H9 (cell line): ENCODE measurements at regions not wholly inside any gene's neighbourhood (a gene's known extent, or its start where the extent isn't known, plus 50 kb on each side); places are given as distances from the start of the nearest gene placed in this dataset.

ENCODE experiments used
- DNase-seq: peaks from one replicate; pipeline ENCODE4 v3.0.0-alpha.2; 2017
- H2AFZ ChIP-seq: one replicate; pipeline ENCODE4 v1.6.1; 2013; ENCODE audit warnings: mild to moderate bottlenecking, low read length, control low read depth, moderate library complexity
- H2AK5ac ChIP-seq: 2 replicates; pipeline ENCODE4 v1.6.1; 2013; ENCODE audit warnings: low read length, control low read depth, mixed read lengths; ENCODE audit not compliant: insufficient read length
- H2BK120ac ChIP-seq: one replicate; pipeline ENCODE4 v1.6.1; 2013; ENCODE audit warnings: low read depth, mild to moderate bottlenecking, low read length, control low read depth, inconsistent platforms; ENCODE audit not compliant: poor library complexity, severe bottlenecking
- H2BK12ac ChIP-seq: 2 replicates; pipeline ENCODE4 v1.6.1; 2013; ENCODE audit warnings: low read length, control low read depth, mixed read lengths, low read depth; ENCODE audit not compliant: insufficient read length
- H2BK15ac ChIP-seq: 2 replicates; pipeline ENCODE4 v1.6.1; 2013; ENCODE audit warnings: low read depth, low read length, control low read depth
- H2BK20ac ChIP-seq: one replicate; pipeline ENCODE4 v1.6.1; 2013; ENCODE audit warnings: low read depth, mild to moderate bottlenecking, low read length, control low read depth, inconsistent platforms; ENCODE audit not compliant: poor library complexity, severe bottlenecking
- H2BK5ac ChIP-seq: 2 replicates; pipeline ENCODE4 v1.6.1; 2013; ENCODE audit warnings: low read length, control low read depth, mixed read lengths; ENCODE audit not compliant: insufficient read length
- H3K14ac ChIP-seq: 2 replicates; pipeline ENCODE4 v1.6.1; 2013; ENCODE audit warnings: low read length, control low read depth; ENCODE audit not compliant: insufficient read depth
- H3K18ac ChIP-seq: 2 replicates; pipeline ENCODE4 v1.6.1; 2013; ENCODE audit warnings: low read depth, mild to moderate bottlenecking, mixed read lengths, low read length, control low read depth; ENCODE audit not compliant: insufficient read length
- H3K23ac ChIP-seq: 2 replicates; pipeline ENCODE4 v1.6.1; 2013; ENCODE audit warnings: low read length, control low read depth, mixed read lengths, low read depth; ENCODE audit not compliant: insufficient read length
- H3K23me2 ChIP-seq: 2 replicates; pipeline ENCODE4 v1.6.1; 2013; ENCODE audit warnings: low read depth, mild to moderate bottlenecking, mixed read lengths, low read length, control low read depth; ENCODE audit not compliant: insufficient read length, poor library complexity, severe bottlenecking
- H3K27ac ChIP-seq: 2 replicates; pipeline ENCODE4 v1.5.1; 2013; ENCODE audit warnings: low read length, control low read depth, mixed read lengths, low read depth; ENCODE audit not compliant: insufficient read length
- H3K27me3 ChIP-seq: 2 replicates; pipeline ENCODE4 v1.6.1; 2013; ENCODE audit warnings: low read length, control low read depth, inconsistent platforms; ENCODE audit not compliant: insufficient read depth
- H3K4ac ChIP-seq: 2 replicates; pipeline ENCODE4 v1.6.1; 2013; ENCODE audit warnings: low read depth, mild to moderate bottlenecking, control low read depth, inconsistent platforms, low read length, moderate library complexity
- H3K4me1 ChIP-seq: 2 replicates; pipeline ENCODE4 v1.6.1; 2013; ENCODE audit warnings: low read length, control low read depth, inconsistent platforms; ENCODE audit not compliant: insufficient read depth
- H3K4me2 ChIP-seq: 2 replicates; pipeline ENCODE4 v1.6.1; 2013; ENCODE audit warnings: low read length, control low read depth, mixed read lengths; ENCODE audit not compliant: insufficient read length, insufficient read depth
- H3K56ac ChIP-seq: 2 replicates; pipeline ENCODE4 v1.6.1; 2013; ENCODE audit warnings: low read depth, mild to moderate bottlenecking, mixed read lengths, low read length, control low read depth; ENCODE audit not compliant: insufficient read length
- H3K79me1 ChIP-seq: 2 replicates; pipeline ENCODE4 v1.6.1; 2013; ENCODE audit warnings: low read depth, mild to moderate bottlenecking, moderate library complexity, low read length, control low read depth, inconsistent platforms; ENCODE audit not compliant: insufficient read depth, poor library complexity, severe bottlenecking
- H3K79me2 ChIP-seq: 2 replicates; pipeline ENCODE4 v1.6.1; 2013; ENCODE audit warnings: low read length, control low read depth, inconsistent platforms; ENCODE audit not compliant: insufficient read depth
- H3K9ac ChIP-seq: 2 replicates; pipeline ENCODE4 v1.6.1; 2013; ENCODE audit warnings: low read length, control low read depth, mixed read lengths; ENCODE audit not compliant: insufficient read length; ENCODE audit errors: extremely low read depth
- H3K9me3 ChIP-seq: one replicate; pipeline ENCODE4 v1.6.1; 2013; ENCODE audit warnings: low read depth, low read length, inconsistent platforms; ENCODE audit not compliant: control insufficient read depth
- H3T11ph ChIP-seq: one replicate; pipeline ENCODE4 v1.6.1; 2013; ENCODE audit warnings: mild to moderate bottlenecking, low read length, control low read depth, inconsistent platforms
- H4K20me1 ChIP-seq: one replicate; pipeline ENCODE4 v1.6.1; 2013; ENCODE audit not compliant: control insufficient read depth, insufficient read length, insufficient read depth
- H4K5ac ChIP-seq: 2 replicates; pipeline ENCODE4 v1.6.1; 2013; ENCODE audit warnings: low read depth, mild to moderate bottlenecking, mixed read lengths, low read length, control low read depth; ENCODE audit not compliant: insufficient read length
- H4K8ac ChIP-seq: replicated peaks from 2 replicates; pipeline ENCODE4 v1.6.1; 2013; ENCODE audit warnings: low read length, control low read depth, mixed read lengths, low read depth; ENCODE audit not compliant: insufficient read length
- H4K91ac ChIP-seq: 2 replicates; pipeline ENCODE4 v1.6.1; 2013; ENCODE audit warnings: low read depth, mild to moderate bottlenecking, moderate library complexity, mixed read lengths, low read length, control low read depth; ENCODE audit not compliant: insufficient read length
- H3K27ac Mint-ChIP-seq, 3 experiments: 2 replicates in 2 of 3; 3 replicates in 1 of 3; pipeline ENCODE4 v1.8.0; 2020 to 2021; ENCODE audit warnings: mixed read lengths in 3 of 3, mild to moderate bottlenecking in 1 of 3, moderate library complexity in 1 of 3
- H3K27me3 Mint-ChIP-seq: 2 replicates; pipeline ENCODE4 v1.8.0; 2021; ENCODE audit warnings: low read depth, mild to moderate bottlenecking, moderate library complexity, mixed read lengths
- H3K36me3 Mint-ChIP-seq, 3 experiments: 2 replicates in 2 of 3; 3 replicates in 1 of 3; pipeline ENCODE4 v1.8.0; 2020 to 2021; ENCODE audit warnings: low read depth in 3 of 3, mixed read lengths in 3 of 3; ENCODE audit not compliant: insufficient read depth in 1 of 3
- H3K4me1 Mint-ChIP-seq, 2 experiments: 2 replicates each; pipeline ENCODE4 v1.8.0; 2020; ENCODE audit warnings: mixed read lengths in 2 of 2
- H3K4me3 Mint-ChIP-seq, 2 experiments: 2 replicates in 1 of 2; 3 replicates in 1 of 2; pipeline ENCODE4 v1.8.0; 2020 to 2021; ENCODE audit warnings: mild to moderate bottlenecking in 2 of 2, mixed read lengths in 2 of 2, moderate library complexity in 1 of 2
- H3K9me3 Mint-ChIP-seq, 2 experiments: 2 replicates in 1 of 2; 3 replicates in 1 of 2; pipeline ENCODE4 v1.8.0; 2020; ENCODE audit warnings: mild to moderate bottlenecking in 2 of 2, mixed read lengths in 2 of 2, moderate library complexity in 1 of 2
- WGBS: extraction: QIAGEN DNeasy Blood & Tissue Kit; methylation state at CpG from one replicate; pipeline ENCODE4 v1.1.7; 2013; ENCODE audit warnings: missing lambda C conversion rate, low lambda C conversion rate, mixed read lengths; ENCODE audit not compliant: insufficient read length; ENCODE audit errors: extremely low coverage; 5-methylcytosine and 5-hydroxymethylcytosine counted together
- TF ChIP-seq, protein P1 (sequence below): fragments of 200-600 bp; sonication (generic); conservative IDR thresholded peaks from 3 replicates; pipeline ENCODE4 v1.8.0; 2021; ENCODE audit warnings: antibody characterized with exemption, mild to moderate bottlenecking

DNA sequence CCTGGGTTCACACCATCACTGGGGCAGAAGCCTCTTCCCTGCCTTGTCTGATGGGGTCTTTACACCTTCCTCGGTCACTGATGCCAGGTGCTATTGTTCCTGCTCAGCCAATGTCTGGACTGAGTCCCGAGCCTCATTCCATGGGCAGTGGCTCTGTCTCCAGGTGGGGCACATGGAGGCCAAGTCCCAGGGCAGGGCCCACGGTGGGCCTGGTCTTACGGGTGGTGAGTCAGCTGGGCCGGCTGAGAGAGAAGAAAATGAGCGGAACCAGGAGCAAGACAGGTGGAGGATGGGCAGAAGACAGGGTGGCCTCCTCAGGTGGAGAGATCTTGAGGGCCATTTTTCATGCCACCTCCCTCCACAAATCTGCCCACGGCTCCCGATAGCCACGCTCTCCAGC is 131.7 kb upstream of the FAM20C start:
- Histone ChIP-seq H3K56ac (no peak overlapping the region), H4K8ac (no peak overlapping the region), H3K9me3 (no peaks in the 10 kb centered on the region), H3K79me2 (no peaks in the 10 kb centered on the region), H3K4me2 (no peak overlapping the region), H4K91ac (no peak overlapping the region), H3K27ac (no peak overlapping the region), H2AFZ (no peak overlapping the region), H4K20me1 (no peaks in the 10 kb centered on the region), H2BK20ac (no peak overlapping the region), H4K5ac (no peak overlapping the region), H3K23me2 (no peaks in the 10 kb centered on the region), H2BK15ac (no peak overlapping the region), H3K18ac (no peak overlapping the region), H3T11ph (no peak overlapping the region), H3K4ac (no peak overlapping the region), H2BK5ac (no peak overlapping the region), H2BK12ac (no peak overlapping the region), H2BK120ac (no peak overlapping the region), H3K79me1 (no peaks in the 10 kb centered on the region), H3K27me3 (no peaks in the 10 kb centered on the region), H3K4me1 (no peaks in the 10 kb centered on the region; the same call in 1 of the 2 replicates), H3K9ac (no peak overlapping the region), H3K14ac (no peak overlapping the region; the same call in 1 of the 2 replicates), H2AK5ac (no peak overlapping the region), H3K23ac (no peak overlapping the region)
- Mint-ChIP-seq H3K4me1 (peaks cover 47 to 53% of the 10 kb centered on the region in 2 experiments), H3K4me3 (no peak overlapping the region), H3K9me3 (no peaks in the 10 kb centered on the region), H3K27me3 (peaks cover 14% of the 10 kb centered on the region), H3K36me3 (no peaks in the 10 kb centered on the region), H3K27ac (no peak overlapping the region)
- WGBS: no CpG with 5 or more reads among the region's 9 CpGs
- no peak for DNase-seq
- TF ChIP-seq, protein P1, sequence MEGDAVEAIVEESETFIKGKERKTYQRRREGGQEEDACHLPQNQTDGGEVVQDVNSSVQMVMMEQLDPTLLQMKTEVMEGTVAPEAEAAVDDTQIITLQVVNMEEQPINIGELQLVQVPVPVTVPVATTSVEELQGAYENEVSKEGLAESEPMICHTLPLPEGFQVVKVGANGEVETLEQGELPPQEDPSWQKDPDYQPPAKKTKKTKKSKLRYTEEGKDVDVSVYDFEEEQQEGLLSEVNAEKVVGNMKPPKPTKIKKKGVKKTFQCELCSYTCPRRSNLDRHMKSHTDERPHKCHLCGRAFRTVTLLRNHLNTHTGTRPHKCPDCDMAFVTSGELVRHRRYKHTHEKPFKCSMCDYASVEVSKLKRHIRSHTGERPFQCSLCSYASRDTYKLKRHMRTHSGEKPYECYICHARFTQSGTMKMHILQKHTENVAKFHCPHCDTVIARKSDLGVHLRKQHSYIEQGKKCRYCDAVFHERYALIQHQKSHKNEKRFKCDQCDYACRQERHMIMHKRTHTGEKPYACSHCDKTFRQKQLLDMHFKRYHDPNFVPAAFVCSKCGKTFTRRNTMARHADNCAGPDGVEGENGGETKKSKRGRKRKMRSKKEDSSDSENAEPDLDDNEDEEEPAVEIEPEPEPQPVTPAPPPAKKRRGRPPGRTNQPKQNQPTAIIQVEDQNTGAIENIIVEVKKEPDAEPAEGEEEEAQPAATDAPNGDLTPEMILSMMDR: no peak
